Liver (tissue), 8 donors: ENCODE measurements at regions not wholly inside any gene's neighbourhood (a gene's known extent, or its start where the extent isn't known, plus 50 kb on each side); places are given as distances from the start of the nearest gene placed in this dataset.

Experiments
- DNase-seq: peaks from one replicate; pipeline ENCODE4 v3.0.0-alpha.2; 2017; ENCODE audit warnings: low spot score
- H3K27ac ChIP-seq, 2 donors: one replicate each; pipeline ENCODE4 v1.7.0; 2013; ENCODE audit warnings: inconsistent platforms in 2 of 2, low read length in 2 of 2, control low read depth in 1 of 2, low read depth in 1 of 2, mild to moderate bottlenecking in 1 of 2
- H3K27me3 ChIP-seq, 4 donors: one replicate each; pipeline versions ENCODE4 v1.6.1 to v1.7.0; 2013; ENCODE audit warnings: low read length in 3 of 4, inconsistent platforms in 1 of 4, mild to moderate bottlenecking in 1 of 4, moderate library complexity in 1 of 4; ENCODE audit not compliant: control insufficient read depth in 4 of 4, insufficient read depth in 4 of 4
- H3K36me3 ChIP-seq, 4 donors: one replicate each; pipeline versions ENCODE4 v1.6.1 to v1.7.0; 2013; ENCODE audit warnings: low read length in 3 of 4, mild to moderate bottlenecking in 3 of 4, low read depth in 1 of 4, moderate library complexity in 1 of 4; ENCODE audit not compliant: control insufficient read depth in 4 of 4, insufficient read depth in 3 of 4
- H3K4me1 ChIP-seq, 4 donors: one replicate each; pipeline versions ENCODE4 v1.6.1 to v1.7.0; 2013; ENCODE audit warnings: low read length in 3 of 4, mild to moderate bottlenecking in 3 of 4, moderate library complexity in 1 of 4; ENCODE audit not compliant: control insufficient read depth in 4 of 4, insufficient read depth in 4 of 4
- H3K4me3 ChIP-seq, 3 donors: one replicate each; pipeline versions ENCODE4 v1.6.1 to v1.7.0; 2013; ENCODE audit warnings: low read length in 3 of 3, control low read depth in 1 of 3, low read depth in 1 of 3, mild to moderate bottlenecking in 1 of 3
- H3K9ac ChIP-seq, 2 donors: one replicate each; pipeline ENCODE4 v1.7.0; 2013; ENCODE audit warnings: low read length in 2 of 2, mild to moderate bottlenecking in 2 of 2, moderate library complexity in 2 of 2, control low read depth in 1 of 2, low read depth in 1 of 2
- H3K9me3 ChIP-seq, 4 donors: one replicate each; pipeline versions ENCODE4 v1.6.1 to v1.7.0; 2013; ENCODE audit warnings: low read length in 3 of 4; ENCODE audit not compliant: control insufficient read depth in 4 of 4
- ATF3 ChIP-seq: IDR thresholded peaks from 2 replicates; pipeline ENCODE4 v1.6.1; 2016; ENCODE audit warnings: antibody characterized with exemption
- CTCF ChIP-seq: fragments of 150-350 bp; IDR thresholded peaks from 2 replicates; pipeline ENCODE4 v1.5.1; 2017; ENCODE audit warnings: improper control_type of control experiment, low read depth, low read length; ENCODE audit not compliant: missing input control
- EGR1 ChIP-seq, 2 donors: IDR thresholded peaks; 2 replicates each; pipeline ENCODE4 v1.6.1; 2016 to 2018; ENCODE audit warnings: antibody characterized with exemption in 2 of 2, low read depth in 2 of 2
- FOXA1 ChIP-seq: IDR thresholded peaks from 2 replicates; pipeline ENCODE4 v1.6.1; 2016; ENCODE audit warnings: antibody characterized with exemption
- GABPA ChIP-seq, 2 donors: IDR thresholded peaks in 1 of 2; conservative IDR thresholded peaks in 1 of 2; 2 replicates each; pipeline ENCODE4 v1.6.1; 2016; ENCODE audit warnings: antibody characterized with exemption in 2 of 2, mild to moderate bottlenecking in 1 of 2, moderate library complexity in 1 of 2
- HNF4A ChIP-seq, 2 donors: conservative IDR thresholded peaks; 2 replicates each; pipeline ENCODE4 v1.6.1; 2016; ENCODE audit warnings: antibody characterized with exemption in 2 of 2, mild to moderate bottlenecking in 2 of 2
- JUND ChIP-seq, 2 donors: IDR thresholded peaks; 2 replicates each; pipeline ENCODE4 v1.6.1; 2016; ENCODE audit warnings: antibody characterized with exemption in 2 of 2
- MAX ChIP-seq: IDR thresholded peaks from 2 replicates; pipeline ENCODE4 v1.6.1; 2016; ENCODE audit warnings: antibody characterized with exemption
- NR2F2 ChIP-seq: IDR thresholded peaks from 2 replicates; pipeline ENCODE4 v1.6.1; 2016; ENCODE audit warnings: antibody characterized with exemption
- RAD21 ChIP-seq, 2 donors: IDR thresholded peaks; 2 replicates each; pipeline ENCODE4 v1.6.1; 2016; ENCODE audit warnings: antibody characterized with exemption in 2 of 2, mild to moderate bottlenecking in 2 of 2
- REST ChIP-seq: IDR thresholded peaks from 2 replicates; pipeline ENCODE4 v1.6.1; 2016; ENCODE audit warnings: antibody characterized with exemption, mild to moderate bottlenecking
- RXRA ChIP-seq, 2 donors: IDR thresholded peaks; 2 replicates each; pipeline ENCODE4 v1.6.1; 2017 to 2018; ENCODE audit warnings: antibody characterized with exemption in 2 of 2, mild to moderate bottlenecking in 1 of 2
- SP1 ChIP-seq: IDR thresholded peaks from 2 replicates; pipeline ENCODE4 v1.6.1; 2018; ENCODE audit warnings: antibody characterized with exemption, mild to moderate bottlenecking
- TAF1 ChIP-seq: conservative IDR thresholded peaks from 2 replicates; pipeline ENCODE4 v1.6.1; 2016; ENCODE audit warnings: antibody characterized with exemption, mild to moderate bottlenecking
- YY1 ChIP-seq: IDR thresholded peaks from 2 replicates; pipeline ENCODE4 v1.6.1; 2016; ENCODE audit warnings: antibody characterized with exemption, mild to moderate bottlenecking
- ZBTB33 ChIP-seq: IDR thresholded peaks from 2 replicates; pipeline ENCODE4 v1.6.1; 2016; ENCODE audit warnings: antibody characterized with exemption
- WGBS: extraction: QIAGEN DNeasy Blood & Tissue Kit; methylation state at CpG from one replicate; pipeline ENCODE4 v1.1.7; 2013; 5-methylcytosine and 5-hydroxymethylcytosine counted together
- donor health status: healthy.
- donor health status: healthy.
- donor health status: healthy.
- donor health status: healthy.
- donor health status: healthy.

GRCh38 chr4:43742083-43742482 lies 706.5 kb downstream of the KCTD8 start (continued):
- TF ChIP-seq ZBTB33 (no peak), TAF1 (no peak)

- Histone ChIP-seq H3K27me3 (no peaks in the 10 kb centered on the region), H3K4me1 (no peaks in the 10 kb centered on the region), H3K4me3 (no peak overlapping the region), H3K36me3 (no peaks in the 10 kb centered on the region), H3K9me3 (no peaks in the 10 kb centered on the region), H3K9ac (no peak overlapping the region), H3K27ac (no peak overlapping the region)
- no peak for DNase-seq
- no peak for TF ChIP-seq RXRA (IDR thresholded peaks at IDR 0.05)
- TF ChIP-seq RAD21 (IDR thresholded peaks at IDR 0.05): no peak
- TF ChIP-seq JUND (IDR thresholded peaks at IDR 0.05): no peak
- no peak for TF ChIP-seq ATF3
- TF ChIP-seq TAF1: no peak
- TF ChIP-seq MAX: no peak
- TF ChIP-seq FOXA1: no peak
- no peak for TF ChIP-seq NR2F2
- no peak for TF ChIP-seq CTCF
- no peak for TF ChIP-seq GABPA (IDR thresholded peaks at IDR 0.05 in 1 of 2, conservative IDR thresholded peaks at IDR 0.05 in 1 of 2)
- TF ChIP-seq EGR1 (IDR thresholded peaks at IDR 0.05; ENCODE audit: low read depth in 2 of 2): no peak
- TF ChIP-seq YY1: no peak
- TF ChIP-seq REST: no peak
- no peak for TF ChIP-seq HNF4A (conservative IDR thresholded peaks at IDR 0.05)
- TF ChIP-seq ZBTB33: no peak
- no peak for TF ChIP-seq SP1
- 89% methylated on average over 3 of the region's 3 CpGs for WGBS
Measured at GRCh38 chr4:43754566-43754965, 694.0 kb downstream of the KCTD8 start.
